ENCODE measurements at regions not wholly inside any gene's neighbourhood (a gene's known extent, or its start where the extent isn't known, plus 50 kb on each side); places are given as distances from the start of the nearest gene placed in this dataset.

DNA sequence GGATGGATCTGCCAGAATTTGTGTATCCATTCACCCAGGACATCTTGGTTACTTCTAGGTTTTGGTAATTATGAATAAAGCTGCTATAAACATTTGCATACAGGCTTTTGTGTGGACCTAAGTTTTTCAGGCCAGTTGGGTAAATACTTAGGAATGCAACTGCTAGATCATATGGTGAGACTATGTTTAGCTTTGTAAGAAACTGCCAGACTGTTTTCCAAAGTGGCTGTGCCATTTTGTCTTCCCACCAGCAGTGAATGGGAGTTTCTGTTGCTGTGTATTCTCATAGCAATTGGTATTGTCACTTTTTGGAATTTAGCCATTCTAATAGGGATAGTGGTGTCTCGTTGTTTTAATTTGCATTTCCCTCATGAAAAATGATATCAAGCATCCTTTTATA, 133.0 kb downstream of the KIF26A start (continued):
- TF ChIP-seq, protein P1, sequence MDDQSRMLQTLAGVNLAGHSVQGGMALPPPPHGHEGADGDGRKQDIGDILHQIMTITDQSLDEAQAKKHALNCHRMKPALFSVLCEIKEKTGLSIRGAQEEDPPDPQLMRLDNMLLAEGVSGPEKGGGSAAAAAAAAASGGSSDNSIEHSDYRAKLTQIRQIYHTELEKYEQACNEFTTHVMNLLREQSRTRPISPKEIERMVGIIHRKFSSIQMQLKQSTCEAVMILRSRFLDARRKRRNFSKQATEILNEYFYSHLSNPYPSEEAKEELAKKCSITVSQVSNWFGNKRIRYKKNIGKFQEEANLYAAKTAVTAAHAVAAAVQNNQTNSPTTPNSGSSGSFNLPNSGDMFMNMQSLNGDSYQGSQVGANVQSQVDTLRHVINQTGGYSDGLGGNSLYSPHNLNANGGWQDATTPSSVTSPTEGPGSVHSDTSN (IDR thresholded peaks at IDR 0.05) = no peak

DNA sequence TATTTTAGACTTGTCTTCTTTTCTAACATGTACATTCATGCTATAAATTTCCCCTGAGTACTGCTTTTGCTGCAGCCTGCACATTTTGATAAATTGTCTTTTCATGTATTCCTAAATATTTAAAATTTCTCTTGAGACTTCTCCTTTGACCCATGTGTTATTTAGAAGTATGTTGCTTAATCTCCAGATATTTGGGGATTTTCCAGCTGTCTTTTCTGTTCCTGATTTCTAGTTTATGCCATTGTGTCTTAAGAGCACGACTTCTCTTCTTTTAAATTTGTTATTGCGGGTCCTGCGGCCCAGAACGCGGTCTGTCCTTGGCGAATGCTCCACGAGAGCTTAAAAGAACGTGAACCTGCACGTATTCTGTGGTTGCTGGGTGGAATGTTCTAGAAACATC, 136.4 kb downstream of the KIF26A start:
- POLR2A ChIA-PET = interaction anchor here (1.0 kb wide), 1 partner anchor 18 kb away, joined by 4 read pairs; no protein-coding TSS in a partner anchor
- TF ChIP-seq ZC3H11A (IDR thresholded peaks at IDR 0.05) (no peak), MAZ (IDR thresholded peaks at IDR 0.05; ENCODE audit: borderline replicate concordance, low read depth, low read length) (no peak), EHF (CRISPR knock-in tag; IDR thresholded peaks at IDR 0.05) (no peak), KDM5A (IDR thresholded peaks at IDR 0.05) (no peak), ZFP36 (IDR thresholded peaks at IDR 0.05; ENCODE audit: borderline replicate concordance, partially characterized antibody) (no peak), GATA3 (IDR thresholded peaks at IDR 0.05; ENCODE audit: borderline replicate concordance) (no peak), RCOR1 (IDR thresholded peaks at IDR 0.05; ENCODE audit: low read depth, low read length) (no peak)
- TF ChIP-seq, protein P1 (IDR thresholded peaks at IDR 0.05) = no peak
- ATAC-seq (no peak), DNase-seq (ENCODE audit: low read depth in 1 of 2, low spot score in 1 of 2) (no peak), FAIRE-seq (no peak)
- Histone ChIP-seq H3K4me2 (no peak overlapping the region), H3K27ac (no peak overlapping the region), H3K4me3 (no peak overlapping the region), H3K4me1 (peaks cover 11% of the 10 kb centered on the region), H3K9me3 (no peaks in the 10 kb centered on the region)
- CTCF ChIA-PET = interaction anchor here (0.6 kb wide), 1 partner anchor 39 kb away, joined by 3 read pairs; no protein-coding TSS in a partner anchor
- WGBS (ENCODE audit: missing lambda C conversion rate) = 83% methylated on average over 9 of the region's 9 CpGs

DNA sequence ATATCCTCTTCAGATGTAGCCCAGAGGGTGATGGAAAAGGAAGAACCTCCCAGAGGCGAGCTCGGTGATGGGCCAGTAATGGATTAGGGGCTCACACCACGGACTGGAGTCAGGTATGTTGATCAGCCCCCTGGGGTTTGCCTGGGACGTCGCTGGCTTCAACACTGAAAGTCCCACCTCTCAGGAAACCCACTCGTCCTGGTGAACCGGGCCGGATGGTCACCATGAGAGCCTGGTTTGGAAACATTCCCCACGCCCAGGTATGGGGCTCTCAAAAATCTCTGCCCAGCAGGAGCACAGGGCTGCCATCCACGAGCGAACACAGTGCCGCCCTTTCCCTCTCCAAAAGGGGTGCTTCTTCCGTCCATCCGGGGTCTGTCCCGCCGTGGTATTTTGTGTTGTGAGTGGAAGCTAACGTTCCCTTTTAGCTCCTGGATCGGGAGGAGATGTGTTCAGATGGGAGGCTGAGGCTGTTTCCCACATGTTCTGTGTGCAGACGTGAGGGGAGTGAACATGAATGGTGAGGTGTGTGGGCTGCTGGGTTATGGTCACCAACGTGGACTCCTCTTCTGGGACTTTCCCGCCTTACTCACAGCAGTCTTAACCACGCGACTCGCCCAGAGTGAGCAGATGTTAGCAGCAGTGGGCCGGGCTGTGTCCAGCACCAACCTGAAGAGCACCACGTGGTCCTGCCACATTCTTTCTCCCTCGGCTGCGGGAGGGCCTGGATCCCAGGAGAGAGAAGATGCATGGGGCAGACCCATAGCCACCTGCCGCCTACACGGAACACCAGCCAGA, 139.2 kb downstream of the KIF26A start:
- H3K4me3 ChIP-seq = no peak overlapping the region
- no peak for DNase-seq (ENCODE audit: low read depth in 1 of 2, low spot score in 1 of 2)
- WGBS (ENCODE audit: missing lambda C conversion rate) = 35% methylated on average over 29 of the region's 30 CpGs
- H3K9me3 ChIP-seq = no peaks in the 10 kb centered on the region
- FAIRE-seq = no peak
- no peak for ATAC-seq
- peaks cover 11% of the 10 kb centered on the region for H3K4me1 ChIP-seq
- POLR2A ChIA-PET = no interaction called here
- TF ChIP-seq, protein P1 (IDR thresholded peaks at IDR 0.05) = no peak
- TF ChIP-seq ESRRA (IDR thresholded peaks at IDR 0.05; ENCODE audit: borderline replicate concordance, low read length) = no peak
- TF ChIP-seq MAZ (IDR thresholded peaks at IDR 0.05; ENCODE audit: borderline replicate concordance, low read depth, low read length) = no peak
- TF ChIP-seq FOSB (CRISPR knock-in tag; IDR thresholded peaks at IDR 0.05) = no peak
- no peak for TF ChIP-seq RNF2 (IDR thresholded peaks at IDR 0.05; ENCODE audit: borderline replicate concordance, low read depth)
- no peak for TF ChIP-seq CBX8 (IDR thresholded peaks at IDR 0.05)
- TF ChIP-seq CBX2 (IDR thresholded peaks at IDR 0.05; ENCODE audit: borderline replicate concordance, low read depth) = no peak
- no peak for TF ChIP-seq ELK1 (IDR thresholded peaks at IDR 0.05; ENCODE audit: low read depth, low read length)
- TF ChIP-seq, protein P2, sequence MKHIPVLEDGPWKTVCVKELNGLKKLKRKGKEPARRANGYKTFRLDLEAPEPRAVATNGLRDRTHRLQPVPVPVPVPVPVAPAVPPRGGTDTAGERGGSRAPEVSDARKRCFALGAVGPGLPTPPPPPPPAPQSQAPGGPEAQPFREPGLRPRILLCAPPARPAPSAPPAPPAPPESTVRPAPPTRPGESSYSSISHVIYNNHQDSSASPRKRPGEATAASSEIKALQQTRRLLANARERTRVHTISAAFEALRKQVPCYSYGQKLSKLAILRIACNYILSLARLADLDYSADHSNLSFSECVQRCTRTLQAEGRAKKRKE (CRISPR knock-in tag; IDR thresholded peaks at IDR 0.05; ENCODE audit: low read depth) = no peak
- TF ChIP-seq RAD21 (conservative IDR thresholded peaks at IDR 0.05 in 1 of 2, IDR thresholded peaks at IDR 0.05 in 1 of 2) = no peak
- TF ChIP-seq NR3C1 (IDR thresholded peaks at IDR 0.05) = no peak
- TF ChIP-seq CHD2 (IDR thresholded peaks at IDR 0.05; ENCODE audit: low read length, partially characterized antibody) = no peak
- no peak for TF ChIP-seq POLR2AphosphoS2 (conservative IDR thresholded peaks at IDR 0.05; ENCODE audit: low read length)
- no peak for TF ChIP-seq ZSCAN20 (CRISPR knock-in tag; IDR thresholded peaks at IDR 0.05)
- TF ChIP-seq NPAS2 (CRISPR knock-in tag; IDR thresholded peaks at IDR 0.05; ENCODE audit: borderline replicate concordance) = no peak
- TF ChIP-seq EHF (CRISPR knock-in tag; IDR thresholded peaks at IDR 0.05) = no peak
- CTCF ChIA-PET = interaction anchor here (1.5 kb wide), 1 partner anchor 287 kb away, joined by 3 read pairs; no protein-coding TSS in a partner anchor
- H3K4me2 ChIP-seq = no peak overlapping the region
- no peak overlapping the region for H3K27ac ChIP-seq

Data from A549 (cell line).